ENCODE measurements at regions not wholly inside any gene's neighbourhood (a gene's known extent, or its start where the extent isn't known, plus 50 kb on each side); places are given as distances from the start of the nearest gene placed in this dataset.
"Not testable (repeated sequence)": the region's sequence is repeated elsewhere in the genome, so short reads cannot be mapped to it uniquely, and the experiment has no call there.

DNA sequence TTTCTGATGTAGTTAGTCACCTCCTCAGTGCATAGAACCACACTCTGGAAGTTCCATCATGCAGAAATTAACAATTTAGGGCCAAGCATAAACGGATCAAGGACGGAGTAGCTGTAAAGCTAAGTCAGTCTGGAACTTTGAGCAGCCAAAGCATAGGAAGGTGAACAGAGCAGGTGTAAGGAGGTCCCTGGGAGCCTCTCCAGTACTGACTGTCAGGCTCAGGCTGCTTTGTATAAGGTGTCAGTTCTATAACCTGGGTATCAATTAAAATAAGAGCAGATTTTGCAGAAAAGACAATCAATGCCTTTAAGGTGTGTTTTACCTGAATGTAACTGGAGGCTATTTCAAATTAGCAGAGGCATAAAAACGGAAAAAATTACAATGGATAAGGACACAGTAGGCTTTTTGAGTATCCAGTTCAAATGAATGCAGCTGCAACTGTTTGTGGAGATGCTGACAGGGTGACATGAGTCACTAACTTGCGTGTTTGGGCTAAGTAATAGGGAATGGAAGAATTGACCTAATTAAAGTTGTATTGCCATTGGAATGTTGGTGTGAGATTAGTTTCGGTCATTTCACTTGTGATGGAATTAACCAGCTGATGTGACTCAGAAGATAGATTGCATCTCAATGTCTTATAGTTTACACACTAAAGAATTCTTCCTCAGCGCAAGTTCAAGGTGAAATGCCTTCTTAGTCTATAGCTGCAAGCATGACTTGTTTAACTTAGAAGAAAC lies 417.9 kb upstream of the CNTNAP2 start:
- Histone ChIP-seq H3K79me1 (ENCODE audit: low read depth in 1 of 2, low read length in 2 of 2) (no peaks in the 10 kb centered on the region), H3K4me3 (ENCODE audit: insufficient read depth, low read depth, low read length) (no peak overlapping the region), H2AK9ac (replicated peaks; ENCODE audit: low read depth, low read length, poor library complexity) (no peak overlapping the region), H3K9me1 (ENCODE audit: insufficient read depth, low read length) (no peaks in the 10 kb centered on the region), H3K23ac (ENCODE audit: low read depth, low read length) (no peak overlapping the region), H3K14ac (replicated peaks; ENCODE audit: low read depth, low read length) (no peak overlapping the region), H2AFZ (replicated peaks; ENCODE audit: low read length, poor library complexity) (no peak overlapping the region), H4K8ac (ENCODE audit: low read depth in 2 of 2, low read length in 2 of 2) (no peak overlapping the region), H2BK15ac (ENCODE audit: low read depth, low read length) (no peak overlapping the region), H2BK5ac (ENCODE audit: low read depth, low read length, poor library complexity, severe bottlenecking) (no peak overlapping the region), H3K18ac (ENCODE audit: low read depth, low read length) (no peak overlapping the region), H3K4ac (ENCODE audit: low read depth, low read length) (no peak overlapping the region), H3K27ac (ENCODE audit: insufficient read depth, low read length) (no peak overlapping the region), H4K91ac (ENCODE audit: insufficient read depth, low read depth, low read length) (no peak overlapping the region), H2AK5ac (ENCODE audit: low read depth, low read length) (no peak overlapping the region), H3K27me3 (ENCODE audit: control insufficient read depth, insufficient read depth, low read length) (no peaks in the 10 kb centered on the region), H3K9me3 (ENCODE audit: control insufficient read depth, insufficient read depth, low read length) (no peaks in the 10 kb centered on the region), H3K4me1 (ENCODE audit: control insufficient read depth, insufficient read depth, low read length) (no peaks in the 10 kb centered on the region), H4K20me1 (ENCODE audit: insufficient read depth, low read length) (no peaks in the 10 kb centered on the region), H3K9ac (ENCODE audit: low read depth, low read length) (no peak overlapping the region), H2BK20ac (ENCODE audit: low read depth, low read length) (no peak overlapping the region), H3K4me2 (ENCODE audit: low read depth, low read length) (no peak overlapping the region), H2BK120ac (ENCODE audit: low read depth, low read length) (no peak overlapping the region), H3K56ac (ENCODE audit: extremely low read depth, insufficient read depth, low read length) (no peak overlapping the region), H4K5ac (ENCODE audit: low read depth, low read length) (no peak overlapping the region), H3K36me3 (ENCODE audit: control insufficient read depth, insufficient read depth, low read length) (no peaks in the 10 kb centered on the region)
- intact Hi-C loops (cut with micrococcal nuclease), result no loop called here
- ATAC-seq (ENCODE audit: low read depth) (no peak), DNase-seq (peak; percentile 24)
- 49% methylated on average over 2 of the region's 6 CpGs; no CpG with 5 or more reads in 1 of the 2 experiments for WGBS, 2 experiments (ENCODE audit: extremely low coverage in 2 of 2, insufficient read length in 1 of 2)
- CTCF ChIA-PET, result interaction anchor here (1.2 kb wide), 1 partner anchor 27 kb away, joined by 4 read pairs; no protein-coding TSS in a partner anchor
- TF ChIP-seq FOS (IDR thresholded peaks at IDR 0.05; ENCODE audit: low read depth, low read length), result no peak
- TF ChIP-seq, protein P1, sequence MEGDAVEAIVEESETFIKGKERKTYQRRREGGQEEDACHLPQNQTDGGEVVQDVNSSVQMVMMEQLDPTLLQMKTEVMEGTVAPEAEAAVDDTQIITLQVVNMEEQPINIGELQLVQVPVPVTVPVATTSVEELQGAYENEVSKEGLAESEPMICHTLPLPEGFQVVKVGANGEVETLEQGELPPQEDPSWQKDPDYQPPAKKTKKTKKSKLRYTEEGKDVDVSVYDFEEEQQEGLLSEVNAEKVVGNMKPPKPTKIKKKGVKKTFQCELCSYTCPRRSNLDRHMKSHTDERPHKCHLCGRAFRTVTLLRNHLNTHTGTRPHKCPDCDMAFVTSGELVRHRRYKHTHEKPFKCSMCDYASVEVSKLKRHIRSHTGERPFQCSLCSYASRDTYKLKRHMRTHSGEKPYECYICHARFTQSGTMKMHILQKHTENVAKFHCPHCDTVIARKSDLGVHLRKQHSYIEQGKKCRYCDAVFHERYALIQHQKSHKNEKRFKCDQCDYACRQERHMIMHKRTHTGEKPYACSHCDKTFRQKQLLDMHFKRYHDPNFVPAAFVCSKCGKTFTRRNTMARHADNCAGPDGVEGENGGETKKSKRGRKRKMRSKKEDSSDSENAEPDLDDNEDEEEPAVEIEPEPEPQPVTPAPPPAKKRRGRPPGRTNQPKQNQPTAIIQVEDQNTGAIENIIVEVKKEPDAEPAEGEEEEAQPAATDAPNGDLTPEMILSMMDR (conservative IDR thresholded peaks at IDR 0.05; ENCODE audit: low read depth, low read length), result no peak
- dilution Hi-C loops (cut with HindIII; ENCODE audit: low sequenced_read_pairs, unreplicated experiment), result no loop called here
- in situ Hi-C loops (cut with MboI; ENCODE audit: low sequenced_read_pairs), result no loop called here
- POLR2A ChIA-PET (ENCODE audit: unreplicated experiment), result no interaction called here
- no TSS peak for BruUV-seq (replicated peaks)

DNA sequence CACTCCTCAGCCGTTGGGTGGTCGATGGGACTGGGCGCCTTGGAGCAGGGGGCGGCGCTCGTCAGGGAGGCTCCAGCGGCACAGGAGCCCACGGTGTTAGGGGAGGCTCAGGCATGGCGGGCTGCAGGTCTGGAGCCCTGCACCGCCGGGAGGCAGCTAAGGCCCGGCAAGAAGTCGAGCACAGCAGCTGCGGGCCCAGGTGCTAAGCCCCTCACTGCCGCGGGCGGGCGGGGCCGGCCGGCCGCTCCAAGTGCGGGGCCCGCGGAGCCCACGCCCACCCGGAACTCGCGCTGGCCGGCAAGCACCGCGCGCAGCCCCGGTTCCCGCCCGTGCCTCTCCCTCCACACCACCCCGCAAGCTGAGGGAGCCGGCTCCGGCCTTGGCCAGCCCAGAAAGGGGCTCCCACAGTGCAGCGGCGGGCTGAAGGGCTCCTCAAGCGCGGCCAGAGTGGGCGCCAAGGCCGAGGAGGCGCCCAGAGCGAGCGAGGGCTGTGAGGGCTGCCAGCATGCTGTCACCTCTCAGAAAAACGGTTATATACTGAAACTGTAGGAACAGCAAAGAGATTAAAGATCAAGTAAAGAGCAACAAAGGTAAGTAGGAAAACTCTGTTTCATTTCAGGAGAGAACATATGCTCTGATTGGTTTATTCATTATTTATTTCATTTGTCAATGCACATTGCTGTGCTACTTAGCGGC lies 419.0 kb upstream of the CNTNAP2 start:
- dilution Hi-C loops (cut with HindIII; ENCODE audit: low sequenced_read_pairs, unreplicated experiment); H3K79me1 ChIP-seq (ENCODE audit: low read depth in 1 of 2, low read length in 2 of 2); H2AK5ac ChIP-seq (ENCODE audit: low read depth, low read length); H4K5ac ChIP-seq (ENCODE audit: low read depth, low read length); H3K18ac ChIP-seq (ENCODE audit: low read depth, low read length); H4K20me1 ChIP-seq (ENCODE audit: insufficient read depth, low read length); H3K9me3 ChIP-seq (ENCODE audit: control insufficient read depth, insufficient read depth, low read length); H3K27me3 ChIP-seq (ENCODE audit: control insufficient read depth, insufficient read depth, low read length); in situ Hi-C loops (cut with MboI; ENCODE audit: low sequenced_read_pairs); H3K4ac ChIP-seq (ENCODE audit: low read depth, low read length); H3K27ac ChIP-seq (ENCODE audit: insufficient read depth, low read length); H3K56ac ChIP-seq (ENCODE audit: extremely low read depth, insufficient read depth, low read length); H2BK120ac ChIP-seq (ENCODE audit: low read depth, low read length); POLR2A ChIA-PET (ENCODE audit: unreplicated experiment); H2BK20ac ChIP-seq (ENCODE audit: low read depth, low read length); H2AK9ac ChIP-seq (replicated peaks; ENCODE audit: low read depth, low read length, poor library complexity); H2AFZ ChIP-seq (replicated peaks; ENCODE audit: low read length, poor library complexity); intact Hi-C loops (cut with micrococcal nuclease); H4K91ac ChIP-seq (ENCODE audit: insufficient read depth, low read depth, low read length); H3K23ac ChIP-seq (ENCODE audit: low read depth, low read length); H3K36me3 ChIP-seq (ENCODE audit: control insufficient read depth, insufficient read depth, low read length); CTCF ChIA-PET; H3K9me1 ChIP-seq (ENCODE audit: insufficient read depth, low read length); DNase-seq; H3K14ac ChIP-seq (replicated peaks; ENCODE audit: low read depth, low read length); H4K8ac ChIP-seq (ENCODE audit: low read depth in 2 of 2, low read length in 2 of 2); H3K9ac ChIP-seq (ENCODE audit: low read depth, low read length); H2BK15ac ChIP-seq (ENCODE audit: low read depth, low read length); ATAC-seq (ENCODE audit: low read depth); H3K4me1 ChIP-seq (ENCODE audit: control insufficient read depth, insufficient read depth, low read length); BruUV-seq (replicated peaks); H2BK5ac ChIP-seq (ENCODE audit: low read depth, low read length, poor library complexity, severe bottlenecking); H3K4me2 ChIP-seq (ENCODE audit: low read depth, low read length); H3K4me3 ChIP-seq (ENCODE audit: insufficient read depth, low read depth, low read length): not testable (repeated sequence)
- WGBS, 2 experiments (ENCODE audit: extremely low coverage in 2 of 2, insufficient read length in 1 of 2), result 94% methylated on average over 11 of the region's 49 CpGs; no CpG with 5 or more reads in 1 of the 2 experiments

Measured in IMR-90 (cell line).